Endodermal cell (in vitro differentiated cells): ENCODE measurements at regions not wholly inside any gene's neighbourhood (a gene's known extent, or its start where the extent isn't known, plus 50 kb on each side); places are given as distances from the start of the nearest gene placed in this dataset.

Experiments
- DNase-seq: peaks from one replicate; pipeline ENCODE4 v3.0.0-alpha.2; 2017
- H3K27ac ChIP-seq: 2 replicates; pipeline ENCODE4 v1.5.1; 2013; ENCODE audit warnings: mild to moderate bottlenecking, low read depth, low read length, moderate library complexity
- H3K27me3 ChIP-seq: 2 replicates; pipeline ENCODE4 v1.6.1; 2013; ENCODE audit warnings: mild to moderate bottlenecking, low read length, moderate library complexity; ENCODE audit not compliant: insufficient read depth, control insufficient read depth, poor library complexity, severe bottlenecking
- H3K36me3 ChIP-seq: 2 replicates; pipeline ENCODE4 v1.7.0; 2013; ENCODE audit warnings: mild to moderate bottlenecking, low read length, moderate library complexity; ENCODE audit not compliant: control insufficient read depth, insufficient read depth
- H3K4me1 ChIP-seq: one replicate; pipeline ENCODE4 v1.7.0; 2013; ENCODE audit warnings: low read length; ENCODE audit not compliant: control insufficient read depth, insufficient read depth
- H3K4me3 ChIP-seq: 2 replicates; pipeline ENCODE4 v1.5.1; 2013; ENCODE audit warnings: mild to moderate bottlenecking, low read length, moderate library complexity
- H3K9ac ChIP-seq: 2 replicates; pipeline ENCODE4 v1.6.1; 2013; ENCODE audit warnings: mild to moderate bottlenecking, low read length, moderate library complexity; ENCODE audit not compliant: poor library complexity, severe bottlenecking; ENCODE audit errors: extremely low read depth
- H3K9me3 ChIP-seq: 2 replicates; pipeline ENCODE4 v1.6.1; 2013; ENCODE audit warnings: mild to moderate bottlenecking, low read length, moderate library complexity; ENCODE audit not compliant: control insufficient read depth
- H3K27ac Mint-ChIP-seq: 2 replicates; pipeline ENCODE4 v1.8.0; 2020; ENCODE audit warnings: mixed read lengths
- H3K27me3 Mint-ChIP-seq: 2 replicates; pipeline ENCODE4 v1.8.0; 2021; ENCODE audit warnings: mild to moderate bottlenecking, mixed read lengths; ENCODE audit not compliant: insufficient read depth
- H3K36me3 Mint-ChIP-seq: 2 replicates; pipeline ENCODE4 v1.8.0; 2020; ENCODE audit warnings: low read depth, mixed read lengths
- H3K4me1 Mint-ChIP-seq: 2 replicates; pipeline ENCODE4 v1.8.0; 2020; ENCODE audit warnings: mixed read lengths
- H3K4me3 Mint-ChIP-seq: 2 replicates; pipeline ENCODE4 v1.8.0; 2020; ENCODE audit warnings: mild to moderate bottlenecking, moderate library complexity, mixed read lengths
- H3K9me3 Mint-ChIP-seq: 2 replicates; pipeline ENCODE4 v1.8.0; 2020; ENCODE audit warnings: mild to moderate bottlenecking, mixed read lengths
- CTCF ChIP-seq: fragments of 200-600 bp; sonication (generic); conservative IDR thresholded peaks from 2 replicates; pipeline ENCODE4 v1.5.0; 2021; ENCODE audit warnings: antibody characterized with exemption, mild to moderate bottlenecking
- WGBS, 2 experiments: methylation state at CpG; one replicate each; pipeline versions ENCODE4 v1.1.5 to v1.1.7; 2013; ENCODE audit warnings: missing lambda C conversion rate in 2 of 2, mixed read lengths in 1 of 2; ENCODE audit not compliant: insufficient coverage in 1 of 2, insufficient read length in 1 of 2; 5-methylcytosine and 5-hydroxymethylcytosine counted together

DNA sequence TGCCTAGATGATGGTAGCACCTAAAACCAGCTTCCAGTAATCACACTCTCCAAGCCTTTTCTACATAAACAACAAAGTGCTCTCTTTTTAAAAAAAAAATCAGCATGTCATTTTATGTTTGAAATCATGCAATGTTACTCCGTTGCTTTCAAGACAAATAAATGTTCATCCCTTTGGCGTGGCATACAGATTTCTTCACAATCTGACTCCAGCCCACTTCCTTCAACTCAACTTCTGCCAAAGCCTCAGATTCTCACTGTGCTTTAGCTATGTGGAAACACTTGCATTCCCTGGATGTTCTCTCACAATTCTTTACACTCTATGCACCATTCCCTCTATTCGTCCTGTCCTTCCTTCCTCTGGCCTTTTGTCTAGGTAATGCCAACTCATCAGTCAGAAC is 206.3 kb upstream of the BLID start:
- Histone ChIP-seq H3K4me1 (no peaks in the 10 kb centered on the region), H3K36me3 (no peaks in the 10 kb centered on the region), H3K27ac (peak overlapping the region; percentile 99), H3K9me3 (no peaks in the 10 kb centered on the region), H3K27me3 (no peaks in the 10 kb centered on the region), H3K4me3 (no peak overlapping the region), H3K9ac (no peak overlapping the region)
- no peak for TF ChIP-seq CTCF
- no peak for DNase-seq
- H3K36me3 Mint-ChIP-seq = no peaks in the 10 kb centered on the region
- H3K27ac Mint-ChIP-seq = no peak overlapping the region
- H3K27me3 Mint-ChIP-seq = peaks cover 2% of the 10 kb centered on the region
- H3K4me3 Mint-ChIP-seq = no peak overlapping the region
- WGBS, 2 experiments = 85 to 88% methylated on average over 3 of the region's 3 CpGs
- no peaks in the 10 kb centered on the region for H3K9me3 Mint-ChIP-seq
- H3K4me1 Mint-ChIP-seq = peaks cover 4% of the 10 kb centered on the region

DNA sequence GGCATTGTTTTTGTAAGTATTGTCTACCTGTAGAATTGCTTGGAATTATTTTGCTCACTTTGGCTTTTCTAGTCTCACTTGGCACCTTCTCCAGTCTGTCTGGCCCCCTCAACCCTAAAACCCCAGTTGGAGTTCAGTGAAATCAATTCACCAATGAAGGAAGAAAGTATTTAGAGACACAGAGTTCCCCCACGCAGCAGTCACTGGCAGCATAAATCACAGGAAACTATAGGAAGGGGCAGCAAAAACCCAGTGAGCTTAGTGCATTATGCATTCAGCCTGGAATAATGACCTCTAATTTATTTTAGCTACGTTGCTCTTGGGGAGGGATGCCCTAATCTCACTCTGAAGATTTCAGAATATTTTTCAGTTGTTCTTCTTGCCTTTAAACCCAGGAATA is 204.7 kb upstream of the BLID start:
- Histone ChIP-seq H3K27ac (peak overlapping the region; percentile 99), H3K27me3 (no peaks in the 10 kb centered on the region), H3K9ac (no peak overlapping the region), H3K36me3 (no peaks in the 10 kb centered on the region), H3K4me3 (no peak overlapping the region), H3K4me1 (no peaks in the 10 kb centered on the region), H3K9me3 (no peaks in the 10 kb centered on the region)
- WGBS, 2 experiments = 56 to 79% methylated on average over 2 of the region's 2 CpGs
- Mint-ChIP-seq H3K4me3 (no peak overlapping the region), H3K27ac (no peak overlapping the region), H3K36me3 (no peaks in the 10 kb centered on the region), H3K27me3 (peaks cover 2% of the 10 kb centered on the region), H3K9me3 (no peaks in the 10 kb centered on the region), H3K4me1 (peaks cover 8% of the 10 kb centered on the region)
- no peak for TF ChIP-seq CTCF
- no peak for DNase-seq

DNA sequence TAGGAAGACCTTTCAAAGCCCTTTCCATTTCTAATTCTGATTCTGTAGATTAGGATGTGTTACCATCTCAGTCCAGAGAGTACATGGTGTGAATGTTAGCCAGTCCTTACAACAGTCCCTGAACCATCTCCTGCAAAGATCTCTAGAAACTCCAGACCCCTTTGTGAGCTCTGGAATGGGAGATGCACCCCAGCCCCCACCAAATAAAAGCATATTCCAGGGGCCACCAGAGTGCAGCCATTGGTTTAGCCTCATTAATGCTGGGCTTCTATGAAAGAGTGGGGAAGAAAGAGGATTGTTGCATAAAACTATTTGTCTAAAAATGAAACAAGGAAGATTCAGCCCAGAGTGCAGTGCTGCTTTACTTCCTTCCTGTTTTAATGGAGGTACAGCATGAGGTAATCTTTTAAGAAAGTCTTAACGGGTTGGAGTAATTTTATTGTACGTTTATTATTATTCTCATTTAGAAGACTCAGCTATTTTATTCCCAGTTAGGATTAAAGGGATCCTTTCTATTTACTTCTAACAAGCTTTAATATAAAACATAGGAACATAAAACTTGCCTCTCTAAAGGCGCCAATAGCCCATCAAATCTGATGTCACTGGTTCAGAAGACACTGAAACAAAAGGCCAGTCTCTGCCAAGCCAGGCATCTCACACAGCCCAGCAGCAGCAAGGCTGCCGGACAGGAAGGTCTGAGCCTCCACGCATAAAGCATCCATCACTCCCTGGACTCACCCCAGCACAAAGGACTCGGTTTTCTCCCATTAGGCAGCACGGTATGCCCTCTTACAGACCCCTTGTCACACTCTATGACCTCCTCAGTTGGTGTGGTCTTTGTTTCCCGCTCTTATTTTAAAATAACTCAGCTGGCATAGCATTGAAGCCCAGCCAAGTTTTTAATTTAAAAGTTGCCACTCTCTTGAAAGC is 203.9 kb upstream of the BLID start:
- DNase-seq = no peak
- H3K4me3 ChIP-seq = no peak overlapping the region
- H3K27me3 ChIP-seq = no peaks in the 10 kb centered on the region
- H3K9ac ChIP-seq = no peak overlapping the region
- H3K36me3 ChIP-seq = no peaks in the 10 kb centered on the region
- no peaks in the 10 kb centered on the region for H3K9me3 ChIP-seq
- Mint-ChIP-seq H3K4me1 (peaks cover 10% of the 10 kb centered on the region), H3K27ac (no peak overlapping the region), H3K27me3 (peaks cover 2% of the 10 kb centered on the region), H3K4me3 (no peak overlapping the region), H3K9me3 (no peaks in the 10 kb centered on the region), H3K36me3 (no peaks in the 10 kb centered on the region)
- H3K4me1 ChIP-seq = no peaks in the 10 kb centered on the region
- TF ChIP-seq CTCF = no peak
- WGBS, 2 experiments = 39 to 80% methylated on average over 6 of the region's 8 CpGs
- peak overlapping the region; percentile 99 for H3K27ac ChIP-seq
